ENCODE measurements at regions not wholly inside any gene's neighbourhood (a gene's known extent, or its start where the extent isn't known, plus 50 kb on each side); places are given as distances from the start of the nearest gene placed in this dataset.

GRCh38 chr17:14781123-14781522 lies 480.2 kb downstream of the HS3ST3B1 start:
- DNase-seq (ENCODE audit: low read depth, low spot score), result no peak
- ChIA-PET POLR2A (no interaction called here), CTCF (no interaction called here)
- peaks cover 8% of the 10 kb centered on the region; the same call in 1 of the 2 replicates for H3K9me3 ChIP-seq (ENCODE audit: control insufficient read depth, insufficient read depth, low read length)
- TF ChIP-seq, protein P1, sequence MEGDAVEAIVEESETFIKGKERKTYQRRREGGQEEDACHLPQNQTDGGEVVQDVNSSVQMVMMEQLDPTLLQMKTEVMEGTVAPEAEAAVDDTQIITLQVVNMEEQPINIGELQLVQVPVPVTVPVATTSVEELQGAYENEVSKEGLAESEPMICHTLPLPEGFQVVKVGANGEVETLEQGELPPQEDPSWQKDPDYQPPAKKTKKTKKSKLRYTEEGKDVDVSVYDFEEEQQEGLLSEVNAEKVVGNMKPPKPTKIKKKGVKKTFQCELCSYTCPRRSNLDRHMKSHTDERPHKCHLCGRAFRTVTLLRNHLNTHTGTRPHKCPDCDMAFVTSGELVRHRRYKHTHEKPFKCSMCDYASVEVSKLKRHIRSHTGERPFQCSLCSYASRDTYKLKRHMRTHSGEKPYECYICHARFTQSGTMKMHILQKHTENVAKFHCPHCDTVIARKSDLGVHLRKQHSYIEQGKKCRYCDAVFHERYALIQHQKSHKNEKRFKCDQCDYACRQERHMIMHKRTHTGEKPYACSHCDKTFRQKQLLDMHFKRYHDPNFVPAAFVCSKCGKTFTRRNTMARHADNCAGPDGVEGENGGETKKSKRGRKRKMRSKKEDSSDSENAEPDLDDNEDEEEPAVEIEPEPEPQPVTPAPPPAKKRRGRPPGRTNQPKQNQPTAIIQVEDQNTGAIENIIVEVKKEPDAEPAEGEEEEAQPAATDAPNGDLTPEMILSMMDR (IDR thresholded peaks at IDR 0.05; ENCODE audit: low read depth, low read length), result no peak
- no peaks in the 10 kb centered on the region for H3K27me3 ChIP-seq (ENCODE audit: control insufficient read depth, insufficient read depth, low read length)
- H3K4me3 ChIP-seq (ENCODE audit: low read depth, low read length), result no peak overlapping the region
- no peak overlapping the region for H3K27ac ChIP-seq (ENCODE audit: low read depth, low read length)

DNA sequence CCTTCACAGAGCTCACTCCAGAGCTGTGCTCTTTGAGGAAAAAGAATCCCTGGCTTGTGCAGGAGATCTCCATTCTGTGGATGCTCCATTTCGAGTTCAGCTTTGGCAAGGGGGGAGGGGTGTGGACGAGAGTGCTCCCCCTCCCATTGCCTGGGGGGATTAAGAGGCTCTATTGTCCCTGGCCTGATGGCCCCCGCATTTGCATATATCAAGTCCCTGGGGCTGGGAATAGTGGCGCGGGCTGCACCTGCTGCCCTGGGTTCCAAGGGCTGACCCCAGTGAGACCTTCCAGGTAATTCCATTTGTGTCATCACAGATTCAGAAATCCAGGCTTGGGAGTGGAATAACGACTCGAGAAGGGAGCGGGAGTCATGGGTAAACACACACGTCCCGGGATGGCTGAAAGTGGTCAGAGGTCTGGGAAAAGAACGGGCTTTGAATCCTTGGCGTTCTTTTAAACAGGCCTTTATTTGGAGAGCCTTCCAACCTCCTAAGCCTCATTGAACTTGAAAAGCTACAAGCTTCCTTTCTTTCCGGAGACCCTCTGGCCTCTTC lies 479.3 kb downstream of the HS3ST3B1 start:
- no peaks in the 10 kb centered on the region for H3K27me3 ChIP-seq (ENCODE audit: control insufficient read depth, insufficient read depth, low read length)
- CTCF ChIA-PET, result no interaction called here
- TF ChIP-seq, protein P1 (IDR thresholded peaks at IDR 0.05; ENCODE audit: low read depth, low read length), result no peak
- no peak overlapping the region for H3K4me3 ChIP-seq (ENCODE audit: low read depth, low read length)
- no peak overlapping the region for H3K27ac ChIP-seq (ENCODE audit: low read depth, low read length)
- POLR2A ChIA-PET, result no interaction called here
- H3K9me3 ChIP-seq (ENCODE audit: control insufficient read depth, insufficient read depth, low read length), result peaks cover 8% of the 10 kb centered on the region; the same call in 1 of the 2 replicates
- DNase-seq (ENCODE audit: low read depth, low spot score), result no peak

- Histone ChIP-seq H3K4me3 (ENCODE audit: low read depth, low read length) (no peak overlapping the region), H3K9me3 (ENCODE audit: control insufficient read depth, insufficient read depth, low read length) (peaks cover 7% of the 10 kb centered on the region; the same call in 1 of the 2 replicates), H3K27ac (ENCODE audit: low read depth, low read length) (no peak overlapping the region), H3K27me3 (ENCODE audit: control insufficient read depth, insufficient read depth, low read length) (no peaks in the 10 kb centered on the region)
- TF ChIP-seq, protein P1 (IDR thresholded peaks at IDR 0.05; ENCODE audit: low read depth, low read length), result no peak
- ChIA-PET POLR2A (no interaction called here), CTCF (interaction anchor here (1.1 kb wide), 1 partner anchor 148 kb away, joined by 5 read pairs; no protein-coding TSS in a partner anchor)
- DNase-seq (ENCODE audit: low read depth, low spot score), result no peak
Observed at GRCh38 chr17:14779241-14779640, 478.4 kb downstream of the HS3ST3B1 start.

GRCh38 chr17:14777291-14777690 lies 476.4 kb downstream of the HS3ST3B1 start:
- Histone ChIP-seq H3K9me3 (ENCODE audit: control insufficient read depth, insufficient read depth, low read length) (no peaks in the 10 kb centered on the region), H3K4me3 (ENCODE audit: low read depth, low read length) (no peak overlapping the region), H3K27ac (ENCODE audit: low read depth, low read length) (no peak overlapping the region), H3K27me3 (ENCODE audit: control insufficient read depth, insufficient read depth, low read length) (no peaks in the 10 kb centered on the region)
- POLR2A ChIA-PET, result no interaction called here
- CTCF ChIA-PET, result no interaction called here
- no peak for DNase-seq (ENCODE audit: low read depth, low spot score)
- TF ChIP-seq, protein P1 (IDR thresholded peaks at IDR 0.05; ENCODE audit: low read depth, low read length), result no peak

- no peak overlapping the region for H3K27ac ChIP-seq (ENCODE audit: low read depth, low read length)
- no peaks in the 10 kb centered on the region for H3K9me3 ChIP-seq (ENCODE audit: control insufficient read depth, insufficient read depth, low read length)
- H3K27me3 ChIP-seq (ENCODE audit: control insufficient read depth, insufficient read depth, low read length), result no peaks in the 10 kb centered on the region
- DNase-seq (ENCODE audit: low read depth, low spot score), result no peak
- CTCF ChIA-PET, result no interaction called here
- H3K4me3 ChIP-seq (ENCODE audit: low read depth, low read length), result no peak overlapping the region
- TF ChIP-seq, protein P1 (IDR thresholded peaks at IDR 0.05; ENCODE audit: low read depth, low read length), result no peak
- POLR2A ChIA-PET, result no interaction called here
Observed at GRCh38 chr17:14776791-14777190, 475.9 kb downstream of the HS3ST3B1 start.
